ENCODE measurements at regions not wholly inside any gene's neighbourhood (a gene's known extent, or its start where the extent isn't known, plus 50 kb on each side); places are given as distances from the start of the nearest gene placed in this dataset.

GRCh38 chr2:150215041-150215440, 272.4 kb downstream of the RND3 start:
- no peaks in the 10 kb centered on the region for H3K27me3 ChIP-seq (ENCODE audit: control insufficient read depth in 2 of 2, insufficient read depth in 2 of 2, low read length in 2 of 2)
- no peak overlapping the region for H3K4me3 ChIP-seq (replicated peaks in 1 of 3; ENCODE audit: insufficient read depth in 1 of 3, low read depth in 1 of 3, low read length in 3 of 3)
- no peak overlapping the region for H3K4me2 ChIP-seq (ENCODE audit: insufficient read depth, low read length)
- dilution Hi-C loops (cut with MboI; ENCODE audit: extremely low pct_ligation_motif_present, low sequenced_read_pairs): no loop called here
- CTCF ChIA-PET: no interaction called here
- intact Hi-C loops (cut with micrococcal nuclease): no loop called here
- no peak for DNase-seq (ENCODE audit: low read depth, low spot score)
- H3K9ac ChIP-seq (replicated peaks; ENCODE audit: extremely low read depth, insufficient read depth, low read length): no peak overlapping the region
- no peaks in the 10 kb centered on the region for H4K20me1 ChIP-seq (replicated peaks; ENCODE audit: control insufficient read depth, extremely low read depth, insufficient read depth, low read length)
- no TSS peak for BruUV-seq (replicated peaks)
- H3K9me1 ChIP-seq (replicated peaks; ENCODE audit: control insufficient read depth, extremely low read depth, insufficient read depth, low read length): no peaks in the 10 kb centered on the region
- no peak overlapping the region for H3K27ac ChIP-seq (ENCODE audit: insufficient read depth, low read depth, low read length)
- FAIRE-seq: no peak
- H3K4me1 ChIP-seq (ENCODE audit: control insufficient read depth, extremely low read depth, insufficient read depth, low read length): no peaks in the 10 kb centered on the region
- POLR2A ChIA-PET: no interaction called here
- no peak overlapping the region for H2AFZ ChIP-seq (ENCODE audit: low read depth, low read length)
- no peaks in the 10 kb centered on the region for H3K36me3 ChIP-seq (ENCODE audit: control insufficient read depth in 2 of 2, extremely low read depth in 1 of 2, insufficient read depth in 2 of 2, low read length in 2 of 2)
- no peaks in the 10 kb centered on the region for H3K79me2 ChIP-seq (ENCODE audit: control insufficient read depth, insufficient read depth, low read length)
- H3K9me3 ChIP-seq (replicated peaks; ENCODE audit: control insufficient read depth, insufficient read depth, low read length): no peaks in the 10 kb centered on the region
- no peak for TF ChIP-seq POLR2A (IDR thresholded peaks at IDR 0.05; ENCODE audit: low read depth, low read length)
- TF ChIP-seq, protein P1, sequence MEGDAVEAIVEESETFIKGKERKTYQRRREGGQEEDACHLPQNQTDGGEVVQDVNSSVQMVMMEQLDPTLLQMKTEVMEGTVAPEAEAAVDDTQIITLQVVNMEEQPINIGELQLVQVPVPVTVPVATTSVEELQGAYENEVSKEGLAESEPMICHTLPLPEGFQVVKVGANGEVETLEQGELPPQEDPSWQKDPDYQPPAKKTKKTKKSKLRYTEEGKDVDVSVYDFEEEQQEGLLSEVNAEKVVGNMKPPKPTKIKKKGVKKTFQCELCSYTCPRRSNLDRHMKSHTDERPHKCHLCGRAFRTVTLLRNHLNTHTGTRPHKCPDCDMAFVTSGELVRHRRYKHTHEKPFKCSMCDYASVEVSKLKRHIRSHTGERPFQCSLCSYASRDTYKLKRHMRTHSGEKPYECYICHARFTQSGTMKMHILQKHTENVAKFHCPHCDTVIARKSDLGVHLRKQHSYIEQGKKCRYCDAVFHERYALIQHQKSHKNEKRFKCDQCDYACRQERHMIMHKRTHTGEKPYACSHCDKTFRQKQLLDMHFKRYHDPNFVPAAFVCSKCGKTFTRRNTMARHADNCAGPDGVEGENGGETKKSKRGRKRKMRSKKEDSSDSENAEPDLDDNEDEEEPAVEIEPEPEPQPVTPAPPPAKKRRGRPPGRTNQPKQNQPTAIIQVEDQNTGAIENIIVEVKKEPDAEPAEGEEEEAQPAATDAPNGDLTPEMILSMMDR (IDR thresholded peaks at IDR 0.05; ENCODE audit: extremely low read depth in 1 of 2, insufficient read depth in 1 of 2, low read depth in 1 of 2, low read length in 2 of 2): no peak
- no peak for TF ChIP-seq JUN (IDR thresholded peaks at IDR 0.05; ENCODE audit: borderline replicate concordance, insufficient read depth, insufficient read length, low read depth)
- no peak for TF ChIP-seq GATA2 (IDR thresholded peaks at IDR 0.05; ENCODE audit: insufficient read depth, insufficient read length, low read depth, low read length)
- no peak for TF ChIP-seq POLR2AphosphoS5 (IDR thresholded peaks at IDR 0.05; ENCODE audit: insufficient read depth, low read depth, low read length)
- no peak for TF ChIP-seq EZH2 (IDR thresholded peaks at IDR 0.05; ENCODE audit: borderline replicate concordance, low read depth, low read length, severe bottlenecking)

DNA sequence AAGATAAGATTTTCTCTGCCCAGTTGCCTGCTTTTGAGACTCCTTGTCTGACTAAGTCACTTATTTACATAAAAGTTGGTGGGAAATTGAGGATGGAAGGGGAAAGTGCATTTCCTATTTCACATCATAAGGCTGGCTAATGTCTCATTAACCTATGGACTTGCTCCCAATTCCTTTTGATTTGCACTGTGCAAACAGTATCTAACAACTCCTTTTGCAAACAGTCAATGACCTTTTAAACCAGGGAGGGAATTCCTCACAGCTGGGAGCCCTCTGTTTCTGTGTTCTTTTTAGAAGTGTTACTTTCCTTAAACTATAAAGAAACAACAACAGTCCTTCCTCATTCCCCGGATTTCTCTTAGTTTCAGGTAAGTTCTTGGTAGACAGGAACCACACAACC, 272.8 kb downstream of the RND3 start:
- H3K27me3 ChIP-seq (ENCODE audit: control insufficient read depth in 2 of 2, insufficient read depth in 2 of 2, low read length in 2 of 2): no peaks in the 10 kb centered on the region
- DNase-seq (ENCODE audit: low read depth, low spot score) (peak; percentile 59), FAIRE-seq (no peak)
- H3K36me3 ChIP-seq (ENCODE audit: control insufficient read depth in 2 of 2, extremely low read depth in 1 of 2, insufficient read depth in 2 of 2, low read length in 2 of 2): no peaks in the 10 kb centered on the region
- no peaks in the 10 kb centered on the region for H3K4me1 ChIP-seq (ENCODE audit: control insufficient read depth, extremely low read depth, insufficient read depth, low read length)
- no peak overlapping the region for H3K4me3 ChIP-seq (replicated peaks in 1 of 3; ENCODE audit: insufficient read depth in 1 of 3, low read depth in 1 of 3, low read length in 3 of 3)
- H3K9me3 ChIP-seq (replicated peaks; ENCODE audit: control insufficient read depth, insufficient read depth, low read length): no peaks in the 10 kb centered on the region
- dilution Hi-C loops (cut with MboI; ENCODE audit: extremely low pct_ligation_motif_present, low sequenced_read_pairs) (no loop called here), intact Hi-C loops (cut with micrococcal nuclease) (no loop called here)
- no peaks in the 10 kb centered on the region for H3K9me1 ChIP-seq (replicated peaks; ENCODE audit: control insufficient read depth, extremely low read depth, insufficient read depth, low read length)
- no peak overlapping the region for H3K4me2 ChIP-seq (ENCODE audit: insufficient read depth, low read length)
- H3K79me2 ChIP-seq (ENCODE audit: control insufficient read depth, insufficient read depth, low read length): no peaks in the 10 kb centered on the region
- BruUV-seq (replicated peaks): no TSS peak
- ChIA-PET POLR2A (no interaction called here), CTCF (no interaction called here)
- peak overlapping the region; percentile 13 for H2AFZ ChIP-seq (ENCODE audit: low read depth, low read length)
- no peaks in the 10 kb centered on the region for H4K20me1 ChIP-seq (replicated peaks; ENCODE audit: control insufficient read depth, extremely low read depth, insufficient read depth, low read length)
- TF ChIP-seq POLR2A (IDR thresholded peaks at IDR 0.05; ENCODE audit: low read depth, low read length): no peak
- TF ChIP-seq POLR2AphosphoS5 (IDR thresholded peaks at IDR 0.05; ENCODE audit: insufficient read depth, low read depth, low read length): no peak
- no peak for TF ChIP-seq GATA2 (IDR thresholded peaks at IDR 0.05; ENCODE audit: insufficient read depth, insufficient read length, low read depth, low read length)
- TF ChIP-seq FOS (IDR thresholded peaks at IDR 0.05; ENCODE audit: borderline replicate concordance, insufficient read depth, low read length): no peak
- TF ChIP-seq, protein P2, sequence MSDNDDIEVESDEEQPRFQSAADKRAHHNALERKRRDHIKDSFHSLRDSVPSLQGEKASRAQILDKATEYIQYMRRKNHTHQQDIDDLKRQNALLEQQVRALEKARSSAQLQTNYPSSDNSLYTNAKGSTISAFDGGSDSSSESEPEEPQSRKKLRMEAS (IDR thresholded peaks at IDR 0.05; ENCODE audit: insufficient read depth, insufficient read length): no peak
- TF ChIP-seq, protein P1 (IDR thresholded peaks at IDR 0.05; ENCODE audit: extremely low read depth in 1 of 2, insufficient read depth in 1 of 2, low read depth in 1 of 2, low read length in 2 of 2): no peak
- TF ChIP-seq JUN (IDR thresholded peaks at IDR 0.05; ENCODE audit: borderline replicate concordance, insufficient read depth, insufficient read length, low read depth): no peak
- no peak for TF ChIP-seq EZH2 (IDR thresholded peaks at IDR 0.05; ENCODE audit: borderline replicate concordance, low read depth, low read length, severe bottlenecking)
- TF ChIP-seq MYC (IDR thresholded peaks at IDR 0.05; ENCODE audit: low read depth, low read length): no peak
- no peak overlapping the region for H3K27ac ChIP-seq (ENCODE audit: insufficient read depth, low read depth, low read length)
- no peak overlapping the region for H3K9ac ChIP-seq (replicated peaks; ENCODE audit: extremely low read depth, insufficient read depth, low read length)
